T-helper 17 cell (primary cell): ENCODE measurements at regions not wholly inside any gene's neighbourhood (a gene's known extent, or its start where the extent isn't known, plus 50 kb on each side); places are given as distances from the start of the nearest gene placed in this dataset.
"Not testable (repeated sequence)": the region's sequence is repeated elsewhere in the genome, so short reads cannot be mapped to it uniquely, and the experiment has no call there.

Experiments
- ATAC-seq: fragments of 150-1000 bp; cut with Tn5 transposase; 2 replicates; pipeline ENCODE4 v1.10.0; 2021; ENCODE audit warnings: mild to moderate bottlenecking, moderate library complexity
- DNase-seq, 3 donors: peaks; one replicate each; pipeline versions ENCODE4 v3.0.0 to v3.0.0-alpha.2; 2020 to 2021
- H3K9me3 ChIP-seq: one replicate; pipeline ENCODE4 v1.7.0; 2013; ENCODE audit warnings: low read length, mild to moderate bottlenecking; ENCODE audit not compliant: control insufficient read depth, poor library complexity, severe bottlenecking
- H3K27ac Mint-ChIP-seq: one replicate; pipeline ENCODE4 v1.8.0; 2022; ENCODE audit warnings: mild to moderate bottlenecking, moderate library complexity, mixed read lengths
- H3K27me3 Mint-ChIP-seq: one replicate; pipeline ENCODE4 v1.8.0; 2022; ENCODE audit warnings: mixed read lengths
- H3K36me3 Mint-ChIP-seq: one replicate; pipeline ENCODE4 v1.8.0; 2022; ENCODE audit warnings: low read depth, mixed read lengths
- H3K4me1 Mint-ChIP-seq: one replicate; pipeline ENCODE4 v1.8.0; 2022; ENCODE audit warnings: mild to moderate bottlenecking, mixed read lengths
- H3K4me3 Mint-ChIP-seq: one replicate; pipeline ENCODE4 v1.8.0; 2022; ENCODE audit warnings: mild to moderate bottlenecking, moderate library complexity, mixed read lengths

DNA sequence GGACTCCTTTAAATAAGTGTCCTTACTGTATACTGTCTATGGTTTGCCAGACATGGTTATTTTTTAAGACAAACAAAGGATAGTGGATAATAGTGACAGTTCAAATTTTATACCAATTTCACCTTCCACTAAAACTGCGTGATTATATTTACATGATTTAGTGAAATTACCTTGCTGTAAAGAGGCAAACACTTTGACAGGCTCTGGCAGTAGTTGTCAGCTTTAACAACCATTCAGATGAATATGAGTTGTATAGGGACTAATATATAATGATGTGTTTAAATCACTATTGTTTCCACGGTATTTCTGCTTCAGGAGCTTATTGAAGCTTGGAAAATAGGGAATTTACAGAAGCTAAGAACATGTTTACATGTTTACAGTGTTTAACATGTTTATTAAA lies 1364.0 kb downstream of the FSCB start:
- ATAC-seq = no peak
- H3K27me3 Mint-ChIP-seq = no peaks in the 10 kb centered on the region

GRCh38 chr14:43141636-43142191 lies 1365.4 kb downstream of the FSCB start:
- DNase-seq = no peak
- H3K9me3 ChIP-seq = no peaks in the 10 kb centered on the region
- no peak overlapping the region for H3K27ac Mint-ChIP-seq
- H3K4me1 Mint-ChIP-seq = no peaks in the 10 kb centered on the region
- H3K36me3 Mint-ChIP-seq = no peaks in the 10 kb centered on the region
- no peaks in the 10 kb centered on the region for H3K27me3 Mint-ChIP-seq
- no peak overlapping the region for H3K4me3 Mint-ChIP-seq
- no peak for ATAC-seq

More for the DNA sequence above, 1364.0 kb downstream of the FSCB start:
- Mint-ChIP-seq H3K4me1 (no peaks in the 10 kb centered on the region), H3K27ac (no peak overlapping the region), H3K36me3 (no peaks in the 10 kb centered on the region), H3K4me3 (no peak overlapping the region)
- DNase-seq = no peak
- H3K9me3 ChIP-seq = no peaks in the 10 kb centered on the region

DNA sequence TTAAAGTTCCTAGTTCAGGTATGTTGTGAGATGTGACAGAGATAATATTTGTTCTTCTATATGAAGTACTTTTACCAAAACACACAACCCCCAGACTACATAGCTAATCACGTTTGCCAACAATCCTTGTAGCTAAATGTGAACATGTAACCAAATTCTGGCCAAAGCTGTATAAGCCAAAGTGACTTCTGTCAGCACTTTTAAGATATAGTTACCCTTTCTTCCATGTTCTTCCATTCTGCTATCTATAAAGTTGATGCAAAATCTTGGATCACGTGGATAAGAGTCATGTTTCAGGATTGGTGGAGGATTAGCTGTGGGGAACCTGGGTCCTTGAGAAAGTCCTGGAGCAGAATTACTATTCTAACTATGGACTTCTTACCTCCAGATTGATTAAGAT lies 1366.6 kb downstream of the FSCB start:
- Mint-ChIP-seq H3K36me3 (no peaks in the 10 kb centered on the region), H3K27ac (no peak overlapping the region), H3K4me1 (no peaks in the 10 kb centered on the region), H3K4me3 (no peak overlapping the region), H3K27me3 (no peaks in the 10 kb centered on the region)
- no peak for DNase-seq
- no peak for ATAC-seq
- no peaks in the 10 kb centered on the region for H3K9me3 ChIP-seq

- no peaks in the 10 kb centered on the region for H3K27me3 Mint-ChIP-seq
These were observed 1371.1 kb downstream of the FSCB start for GRCh38 chr14:43135877-43136411.

DNA sequence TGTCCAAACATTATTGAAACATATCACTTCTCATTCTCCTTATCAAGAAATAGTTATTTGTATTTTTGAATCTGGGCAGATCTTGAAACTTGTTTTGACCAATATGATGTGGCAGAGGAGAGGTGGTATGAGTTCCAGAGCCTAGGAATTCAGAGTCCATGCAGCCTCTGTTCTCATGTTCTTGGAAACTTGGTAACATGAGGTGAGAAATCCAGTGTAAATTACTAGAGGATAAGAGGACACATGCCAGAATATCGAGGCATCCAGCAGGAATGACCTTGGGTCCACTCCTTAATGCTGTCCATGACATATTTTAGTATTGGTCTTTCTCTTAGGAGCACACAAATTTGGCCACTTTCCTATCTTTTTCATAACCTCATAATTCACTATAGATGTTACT lies 1374.6 kb downstream of the FSCB start:
- no peaks in the 10 kb centered on the region for H3K9me3 ChIP-seq
- Mint-ChIP-seq H3K4me1 (no peaks in the 10 kb centered on the region), H3K4me3 (no peak overlapping the region), H3K27ac (no peak overlapping the region), H3K27me3 (no peaks in the 10 kb centered on the region), H3K36me3 (no peaks in the 10 kb centered on the region)
- no peak for ATAC-seq
- DNase-seq = no peak

More at GRCh38 chr14:43135877-43136411, 1371.1 kb downstream of the FSCB start:
- Mint-ChIP-seq H3K27ac (no peak overlapping the region), H3K4me3 (no peak overlapping the region), H3K36me3 (no peaks in the 10 kb centered on the region), H3K4me1 (no peaks in the 10 kb centered on the region)
- H3K9me3 ChIP-seq = no peaks in the 10 kb centered on the region
- DNase-seq (no peak), ATAC-seq (no peak)

GRCh38 chr14:43128429-43128828 lies 1378.7 kb downstream of the FSCB start:
- H3K4me3 Mint-ChIP-seq, H3K9me3 ChIP-seq, H3K27me3 Mint-ChIP-seq, H3K4me1 Mint-ChIP-seq, DNase-seq, H3K36me3 Mint-ChIP-seq, ATAC-seq, H3K27ac Mint-ChIP-seq: not testable (repeated sequence)

DNA sequence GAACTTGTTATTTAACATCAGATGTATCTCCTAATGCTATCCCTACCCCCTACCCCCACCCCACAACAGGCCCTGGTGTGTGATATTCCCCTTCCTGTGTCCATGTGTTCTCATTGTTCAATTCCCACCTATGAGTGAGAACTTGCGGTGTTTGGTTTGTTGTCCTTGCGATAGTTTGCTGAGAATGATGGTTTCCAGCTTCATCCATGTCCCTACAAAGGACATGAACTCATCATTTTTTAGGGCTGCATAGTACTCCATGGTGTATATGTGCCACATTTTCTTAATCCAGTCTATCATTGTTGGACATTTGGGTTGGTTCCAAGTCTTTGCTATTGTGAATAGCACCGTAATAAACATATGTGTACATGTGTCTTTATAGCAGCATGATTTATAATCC lies 1379.2 kb downstream of the FSCB start:
- H3K27ac Mint-ChIP-seq, DNase-seq, H3K27me3 Mint-ChIP-seq, H3K4me1 Mint-ChIP-seq, H3K9me3 ChIP-seq, H3K36me3 Mint-ChIP-seq, H3K4me3 Mint-ChIP-seq, ATAC-seq: not testable (repeated sequence)

GRCh38 chr14:43123544-43123943 lies 1383.5 kb downstream of the FSCB start:
- no peaks in the 10 kb centered on the region for H3K27me3 Mint-ChIP-seq
- no peaks in the 10 kb centered on the region for H3K4me1 Mint-ChIP-seq
- DNase-seq = no peak
- no peak overlapping the region for H3K27ac Mint-ChIP-seq
- ATAC-seq = no peak
- no peak overlapping the region for H3K4me3 Mint-ChIP-seq
- H3K9me3 ChIP-seq = no peaks in the 10 kb centered on the region
- H3K36me3 Mint-ChIP-seq = no peaks in the 10 kb centered on the region

DNA sequence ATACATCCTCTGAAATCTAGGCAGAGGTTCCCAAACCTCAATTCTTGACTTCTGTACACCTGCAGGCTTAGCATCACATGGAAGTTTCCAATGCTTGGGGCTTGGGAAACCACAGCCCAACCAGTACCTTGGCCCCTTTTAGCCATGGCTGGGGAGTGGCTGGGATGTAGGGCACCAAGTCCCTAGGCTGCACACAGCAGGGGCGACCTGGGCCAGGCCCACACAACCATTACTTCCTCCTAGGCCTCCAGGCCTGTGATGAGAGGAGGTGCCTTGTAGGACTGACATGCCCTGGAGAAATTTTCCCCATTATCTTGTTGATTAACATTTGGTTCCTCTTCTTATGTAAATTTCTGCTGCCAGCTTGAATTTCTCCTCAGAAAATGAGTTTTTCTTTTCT lies 1387.4 kb downstream of the FSCB start:
- Mint-ChIP-seq H3K4me3 (no peak overlapping the region), H3K27me3 (no peaks in the 10 kb centered on the region), H3K27ac (no peak overlapping the region), H3K36me3 (no peaks in the 10 kb centered on the region), H3K4me1 (no peaks in the 10 kb centered on the region)
- H3K9me3 ChIP-seq = no peaks in the 10 kb centered on the region
- DNase-seq (no peak), ATAC-seq (no peak)

GRCh38 chr14:43116341-43116740 lies 1390.7 kb downstream of the FSCB start:
- no peaks in the 10 kb centered on the region for H3K9me3 ChIP-seq
- H3K27ac Mint-ChIP-seq = no peak overlapping the region
- H3K36me3 Mint-ChIP-seq = no peaks in the 10 kb centered on the region
- no peak overlapping the region for H3K4me3 Mint-ChIP-seq
- no peaks in the 10 kb centered on the region for H3K27me3 Mint-ChIP-seq
- no peak for DNase-seq
- ATAC-seq = no peak
- H3K4me1 Mint-ChIP-seq = no peaks in the 10 kb centered on the region

DNA sequence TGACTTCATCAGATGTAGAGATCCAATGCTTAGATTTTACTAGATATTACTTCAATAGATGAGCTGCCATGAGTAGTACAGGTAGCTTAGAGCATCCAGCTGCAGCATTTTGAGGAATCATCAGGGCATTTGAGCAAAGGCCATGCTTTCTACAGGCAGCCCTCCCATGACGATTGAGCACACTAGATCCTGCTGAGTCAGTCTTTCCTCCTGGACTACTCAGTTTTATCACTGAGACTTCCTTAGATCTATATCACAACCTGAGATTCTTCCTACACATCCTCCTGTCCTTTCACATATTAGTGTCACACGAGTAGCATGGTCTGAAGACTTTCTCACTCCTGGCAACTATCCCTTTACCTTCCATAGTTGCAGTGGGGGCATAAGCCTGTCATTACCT lies 1401.8 kb downstream of the FSCB start:
- H3K9me3 ChIP-seq = no peaks in the 10 kb centered on the region
- DNase-seq (no peak), ATAC-seq (no peak)
- Mint-ChIP-seq H3K27ac (no peak overlapping the region), H3K36me3 (no peaks in the 10 kb centered on the region), H3K4me3 (no peak overlapping the region), H3K4me1 (no peaks in the 10 kb centered on the region), H3K27me3 (no peaks in the 10 kb centered on the region)

- Mint-ChIP-seq H3K27me3 (no peaks in the 10 kb centered on the region), H3K4me3 (no peak overlapping the region), H3K27ac (no peak overlapping the region), H3K4me1 (no peaks in the 10 kb centered on the region), H3K36me3 (no peaks in the 10 kb centered on the region)
- no peaks in the 10 kb centered on the region for H3K9me3 ChIP-seq
- no peak for ATAC-seq
- DNase-seq = no peak
These were observed 1416.7 kb downstream of the FSCB start for GRCh38 chr14:43090380-43090779.

DNA sequence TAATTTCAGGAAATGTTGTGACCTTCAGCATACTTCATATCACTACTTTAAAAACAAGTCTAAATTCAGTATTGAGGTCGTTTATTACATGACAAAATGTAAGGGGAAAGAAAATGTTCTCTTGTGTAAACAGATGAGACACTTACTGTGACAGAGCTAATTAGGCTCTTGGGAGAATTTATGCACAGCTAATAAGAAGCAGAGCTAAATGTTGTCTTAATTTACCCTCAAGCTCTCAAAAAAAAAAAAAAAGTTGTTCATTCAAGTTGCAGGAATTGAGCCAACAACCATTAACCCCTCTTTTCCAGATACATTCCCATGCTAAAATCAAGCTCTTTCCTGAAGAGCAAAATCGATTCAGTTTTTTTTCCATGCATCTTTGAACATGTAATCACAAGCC lies 1419.4 kb downstream of the FSCB start:
- no peak for ATAC-seq

GRCh38 chr14:43085819-43086218 lies 1421.3 kb downstream of the FSCB start:
- no peak for DNase-seq
- H3K9me3 ChIP-seq = no peaks in the 10 kb centered on the region
- Mint-ChIP-seq H3K4me1 (no peaks in the 10 kb centered on the region), H3K27ac (no peak overlapping the region), H3K36me3 (no peaks in the 10 kb centered on the region), H3K27me3 (no peaks in the 10 kb centered on the region), H3K4me3 (no peak overlapping the region)
- ATAC-seq = no peak

More for the DNA sequence above, 1419.4 kb downstream of the FSCB start:
- Mint-ChIP-seq H3K27me3 (no peaks in the 10 kb centered on the region), H3K27ac (no peak overlapping the region), H3K4me3 (no peak overlapping the region), H3K36me3 (no peaks in the 10 kb centered on the region), H3K4me1 (no peaks in the 10 kb centered on the region)
- DNase-seq = no peak
- no peaks in the 10 kb centered on the region for H3K9me3 ChIP-seq
